ENCODE measurements at regions not wholly inside any gene's neighbourhood (a gene's known extent, or its start where the extent isn't known, plus 50 kb on each side); places are given as distances from the start of the nearest gene placed in this dataset.

DNA sequence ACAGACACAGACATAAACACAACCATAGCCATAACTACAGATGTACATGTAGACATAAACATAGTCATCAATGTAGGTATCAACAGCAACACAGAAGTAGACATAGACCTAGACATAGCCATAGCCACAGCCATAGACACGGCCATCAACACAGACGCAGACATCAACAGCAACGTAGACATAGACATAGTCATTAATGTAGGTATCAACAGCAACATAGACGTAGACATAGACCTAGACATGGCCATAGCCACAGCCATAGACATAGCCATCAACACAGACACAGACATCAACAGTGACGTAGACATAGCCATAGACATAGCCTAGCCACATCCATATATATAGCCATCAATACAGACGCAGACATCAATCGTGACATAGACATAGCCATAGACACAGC lies 258.3 kb upstream of the FOXQ1 start:
- DNase-seq (ENCODE audit: extremely low read depth, insufficient read length): no peak
- no peak overlapping the region for H3K4me3 ChIP-seq (replicated peaks; ENCODE audit: low read depth, low read length)
- no peaks in the 10 kb centered on the region; the same call in none of the 2 replicates for H3K27me3 ChIP-seq (replicated peaks; ENCODE audit: control insufficient read depth, insufficient read depth, low read length)
- TF ChIP-seq, protein P1, sequence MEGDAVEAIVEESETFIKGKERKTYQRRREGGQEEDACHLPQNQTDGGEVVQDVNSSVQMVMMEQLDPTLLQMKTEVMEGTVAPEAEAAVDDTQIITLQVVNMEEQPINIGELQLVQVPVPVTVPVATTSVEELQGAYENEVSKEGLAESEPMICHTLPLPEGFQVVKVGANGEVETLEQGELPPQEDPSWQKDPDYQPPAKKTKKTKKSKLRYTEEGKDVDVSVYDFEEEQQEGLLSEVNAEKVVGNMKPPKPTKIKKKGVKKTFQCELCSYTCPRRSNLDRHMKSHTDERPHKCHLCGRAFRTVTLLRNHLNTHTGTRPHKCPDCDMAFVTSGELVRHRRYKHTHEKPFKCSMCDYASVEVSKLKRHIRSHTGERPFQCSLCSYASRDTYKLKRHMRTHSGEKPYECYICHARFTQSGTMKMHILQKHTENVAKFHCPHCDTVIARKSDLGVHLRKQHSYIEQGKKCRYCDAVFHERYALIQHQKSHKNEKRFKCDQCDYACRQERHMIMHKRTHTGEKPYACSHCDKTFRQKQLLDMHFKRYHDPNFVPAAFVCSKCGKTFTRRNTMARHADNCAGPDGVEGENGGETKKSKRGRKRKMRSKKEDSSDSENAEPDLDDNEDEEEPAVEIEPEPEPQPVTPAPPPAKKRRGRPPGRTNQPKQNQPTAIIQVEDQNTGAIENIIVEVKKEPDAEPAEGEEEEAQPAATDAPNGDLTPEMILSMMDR (IDR thresholded peaks at IDR 0.05; ENCODE audit: insufficient read depth, low read length, poor library complexity, severe bottlenecking): no peak
- H3K36me3 ChIP-seq (ENCODE audit: control insufficient read depth, insufficient read depth, low read length): no peaks in the 10 kb centered on the region

DNA sequence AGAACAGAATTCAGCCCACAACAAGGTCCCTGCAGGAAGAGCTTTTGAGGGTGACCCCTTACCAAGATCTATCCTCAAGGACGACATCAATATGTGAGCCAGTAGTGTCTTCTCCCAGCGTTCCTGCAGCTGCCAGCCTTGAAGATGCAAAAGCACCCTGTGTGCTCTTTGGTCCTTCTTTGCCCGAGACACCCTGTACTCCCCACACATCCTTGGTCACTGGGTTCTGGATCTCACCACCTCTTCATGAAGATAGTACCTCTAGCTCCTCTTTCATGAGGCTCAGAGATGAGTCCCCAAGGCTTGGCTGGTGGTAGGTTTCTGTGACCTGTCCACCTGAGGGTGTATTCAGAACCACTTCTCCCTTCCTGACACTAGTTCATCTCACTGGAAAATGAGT lies 259.6 kb upstream of the FOXQ1 start:
- TF ChIP-seq, protein P1 (IDR thresholded peaks at IDR 0.05; ENCODE audit: insufficient read depth, low read length, poor library complexity, severe bottlenecking): no peak
- Histone ChIP-seq H3K27me3 (replicated peaks; ENCODE audit: control insufficient read depth, insufficient read depth, low read length) (no peaks in the 10 kb centered on the region; the same call in none of the 2 replicates), H3K4me3 (replicated peaks; ENCODE audit: low read depth, low read length) (no peak overlapping the region), H3K36me3 (ENCODE audit: control insufficient read depth, insufficient read depth, low read length) (no peaks in the 10 kb centered on the region)
- DNase-seq (ENCODE audit: extremely low read depth, insufficient read length): no peak

DNA sequence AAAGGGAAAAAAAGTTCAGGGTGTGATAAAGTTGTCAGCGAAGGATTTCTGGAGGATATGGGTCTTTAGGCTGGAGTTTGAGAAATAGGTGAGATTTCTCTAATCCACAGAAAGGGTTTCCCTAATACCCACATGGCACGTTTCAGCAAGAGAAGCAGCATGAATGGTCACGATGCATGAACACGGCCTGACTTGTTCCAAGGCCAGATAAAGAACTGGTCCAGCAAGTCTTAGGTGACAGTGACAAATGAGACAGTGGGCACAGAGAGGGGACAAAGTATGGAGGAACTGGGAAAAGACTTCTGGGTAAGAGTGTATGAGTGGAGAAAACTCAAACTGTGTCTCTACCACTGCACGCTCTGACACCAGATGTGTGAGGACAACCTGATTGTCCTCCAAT lies 262.0 kb upstream of the FOXQ1 start:
- Histone ChIP-seq H3K27me3 (replicated peaks; ENCODE audit: control insufficient read depth, insufficient read depth, low read length) (no peaks in the 10 kb centered on the region; the same call in none of the 2 replicates), H3K36me3 (ENCODE audit: control insufficient read depth, insufficient read depth, low read length) (no peaks in the 10 kb centered on the region), H3K4me3 (replicated peaks; ENCODE audit: low read depth, low read length) (no peak overlapping the region)
- TF ChIP-seq, protein P1 (IDR thresholded peaks at IDR 0.05; ENCODE audit: insufficient read depth, low read length, poor library complexity, severe bottlenecking): no peak
- no peak for DNase-seq (ENCODE audit: extremely low read depth, insufficient read length)

DNA sequence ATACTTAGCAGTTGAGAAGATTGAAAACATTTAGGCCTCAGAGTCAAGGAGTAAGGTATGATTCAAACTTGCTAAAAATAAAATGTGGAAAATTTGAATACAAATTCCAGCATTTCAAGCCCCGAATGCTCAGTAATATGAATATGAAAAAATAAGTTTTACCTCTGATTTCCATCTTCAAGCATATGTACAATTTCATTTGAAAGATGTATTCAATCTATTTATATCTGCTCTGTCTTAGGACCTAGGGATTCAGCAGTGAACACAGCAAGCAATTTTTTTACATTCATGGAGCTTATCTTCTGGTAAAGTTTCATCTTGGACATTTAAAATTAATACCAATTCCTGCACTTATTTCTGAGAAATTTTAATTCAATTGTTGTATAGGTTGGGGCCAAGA lies 262.7 kb upstream of the FOXQ1 start:
- TF ChIP-seq, protein P1 (IDR thresholded peaks at IDR 0.05; ENCODE audit: insufficient read depth, low read length, poor library complexity, severe bottlenecking): no peak
- Histone ChIP-seq H3K4me3 (replicated peaks; ENCODE audit: low read depth, low read length) (no peak overlapping the region), H3K27me3 (replicated peaks; ENCODE audit: control insufficient read depth, insufficient read depth, low read length) (no peaks in the 10 kb centered on the region; the same call in none of the 2 replicates), H3K36me3 (ENCODE audit: control insufficient read depth, insufficient read depth, low read length) (no peaks in the 10 kb centered on the region)
- DNase-seq (ENCODE audit: extremely low read depth, insufficient read length): no peak

DNA sequence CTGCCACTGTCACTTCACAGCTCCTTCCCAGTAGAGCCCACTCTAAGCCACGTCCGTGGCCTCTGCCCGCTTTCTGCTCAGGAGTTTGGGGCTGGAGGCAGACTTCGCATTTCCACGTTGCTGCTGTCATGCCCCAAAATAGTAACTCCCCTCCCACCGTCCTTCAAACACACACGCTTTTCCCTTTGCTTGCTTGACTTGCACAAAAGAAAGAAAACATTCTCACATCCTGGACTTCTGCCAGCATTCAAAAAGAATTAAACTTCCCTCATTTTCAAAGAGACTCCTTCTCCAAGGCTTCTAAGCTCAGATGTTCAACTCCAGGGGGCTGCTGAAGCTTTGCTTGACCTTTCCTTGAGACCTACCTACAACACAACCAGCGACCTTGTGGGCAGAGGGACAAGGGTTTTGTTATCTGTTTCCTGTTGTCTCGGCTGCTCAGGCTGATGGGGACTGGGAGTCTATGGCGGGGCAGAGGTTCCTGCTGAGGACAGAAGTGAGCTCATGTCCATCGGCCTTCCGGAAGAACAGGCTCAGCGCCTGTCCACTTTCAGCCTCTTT lies 263.8 kb upstream of the FOXQ1 start:
- no peak for DNase-seq (ENCODE audit: extremely low read depth, insufficient read length)
- TF ChIP-seq, protein P1 (IDR thresholded peaks at IDR 0.05; ENCODE audit: insufficient read depth, low read length, poor library complexity, severe bottlenecking): no peak
- no peak overlapping the region for H3K4me3 ChIP-seq (replicated peaks; ENCODE audit: low read depth, low read length)
- no peaks in the 10 kb centered on the region for H3K36me3 ChIP-seq (ENCODE audit: control insufficient read depth, insufficient read depth, low read length)
- H3K27me3 ChIP-seq (replicated peaks; ENCODE audit: control insufficient read depth, insufficient read depth, low read length): no peaks in the 10 kb centered on the region; the same call in none of the 2 replicates

DNA sequence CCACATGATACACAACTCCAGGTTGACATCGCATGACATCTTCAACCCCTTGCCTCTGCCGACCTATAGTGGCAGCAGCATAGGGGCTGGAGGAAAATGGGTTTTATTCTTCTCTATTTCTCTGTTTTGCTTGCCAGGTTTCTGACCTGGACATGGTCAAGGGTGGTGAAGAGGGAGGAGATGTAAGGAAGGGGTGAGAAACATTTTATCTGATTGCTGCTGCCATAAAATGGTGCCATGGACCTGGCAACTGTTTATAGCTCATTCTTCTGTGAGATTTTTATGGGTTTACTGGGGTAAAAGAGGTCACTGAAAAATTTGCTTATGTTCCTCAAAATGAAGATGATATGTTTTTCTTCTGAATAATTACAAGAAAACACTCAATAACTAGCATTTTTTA lies 266.7 kb upstream of the FOXQ1 start:
- no peak for DNase-seq (ENCODE audit: extremely low read depth, insufficient read length)
- Histone ChIP-seq H3K27me3 (replicated peaks; ENCODE audit: control insufficient read depth, insufficient read depth, low read length) (no peaks in the 10 kb centered on the region; the same call in none of the 2 replicates), H3K4me3 (replicated peaks; ENCODE audit: low read depth, low read length) (no peak overlapping the region), H3K36me3 (ENCODE audit: control insufficient read depth, insufficient read depth, low read length) (no peaks in the 10 kb centered on the region)
- TF ChIP-seq, protein P1 (IDR thresholded peaks at IDR 0.05; ENCODE audit: insufficient read depth, low read length, poor library complexity, severe bottlenecking): no peak
